Tibial nerve (tissue), 4 donors: ENCODE measurements at regions not wholly inside any gene's neighbourhood (a gene's known extent, or its start where the extent isn't known, plus 50 kb on each side); places are given as distances from the start of the nearest gene placed in this dataset.

Experiments
- EP300 ChIP-seq, 2 donors: sonication (generic); formaldehyde crosslinking; IDR thresholded peaks; one replicate each; pipeline ENCODE4 v1.6.1; 2017; ENCODE audit warnings: antibody characterized with exemption in 2 of 2, mild to moderate bottlenecking in 1 of 2
- POLR2A ChIP-seq, 2 donors: fragments of 450-650 bp; IDR thresholded peaks; one replicate each; pipeline ENCODE4 v1.6.1; 2017; ENCODE audit warnings: antibody characterized with exemption in 2 of 2, mild to moderate bottlenecking in 2 of 2, moderate library complexity in 2 of 2
- TF ChIP-seq, protein P1 (sequence below), 5 experiments: fragments of 200-600 bp in 3 of 5; fragments of 450-650 bp in 2 of 5; sonication (generic) in 3 of 5; IDR thresholded peaks; one replicate each; pipeline ENCODE4 v1.5.1; 2016 to 2019; ENCODE audit warnings: antibody characterized with exemption in 5 of 5, mild to moderate bottlenecking in 3 of 5, moderate library complexity in 2 of 5

DNA sequence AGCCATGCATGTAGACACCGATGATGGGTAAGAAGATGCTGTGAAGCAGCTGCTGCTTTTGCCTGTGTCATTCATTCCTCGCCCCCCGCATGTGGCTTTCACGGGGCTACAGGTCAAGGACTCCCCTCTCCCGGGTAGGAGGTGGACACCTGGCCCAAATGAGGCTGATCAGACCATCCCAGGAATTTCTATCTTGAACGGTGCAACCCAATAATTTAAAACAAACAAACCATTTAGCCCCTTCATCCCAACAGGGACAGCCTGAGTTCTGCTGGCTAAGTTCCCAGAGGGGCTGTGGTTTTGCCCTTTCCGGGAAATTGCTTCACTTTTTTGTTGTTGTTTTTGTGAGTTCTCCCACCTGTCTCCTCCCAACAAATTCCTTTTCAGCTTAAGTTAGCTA is 137.7 kb upstream of the CDH5 start:
- TF ChIP-seq EP300 (IDR thresholded peaks at IDR 0.05) (no peak), POLR2A (IDR thresholded peaks at IDR 0.05) (no peak)
- TF ChIP-seq, protein P1, sequence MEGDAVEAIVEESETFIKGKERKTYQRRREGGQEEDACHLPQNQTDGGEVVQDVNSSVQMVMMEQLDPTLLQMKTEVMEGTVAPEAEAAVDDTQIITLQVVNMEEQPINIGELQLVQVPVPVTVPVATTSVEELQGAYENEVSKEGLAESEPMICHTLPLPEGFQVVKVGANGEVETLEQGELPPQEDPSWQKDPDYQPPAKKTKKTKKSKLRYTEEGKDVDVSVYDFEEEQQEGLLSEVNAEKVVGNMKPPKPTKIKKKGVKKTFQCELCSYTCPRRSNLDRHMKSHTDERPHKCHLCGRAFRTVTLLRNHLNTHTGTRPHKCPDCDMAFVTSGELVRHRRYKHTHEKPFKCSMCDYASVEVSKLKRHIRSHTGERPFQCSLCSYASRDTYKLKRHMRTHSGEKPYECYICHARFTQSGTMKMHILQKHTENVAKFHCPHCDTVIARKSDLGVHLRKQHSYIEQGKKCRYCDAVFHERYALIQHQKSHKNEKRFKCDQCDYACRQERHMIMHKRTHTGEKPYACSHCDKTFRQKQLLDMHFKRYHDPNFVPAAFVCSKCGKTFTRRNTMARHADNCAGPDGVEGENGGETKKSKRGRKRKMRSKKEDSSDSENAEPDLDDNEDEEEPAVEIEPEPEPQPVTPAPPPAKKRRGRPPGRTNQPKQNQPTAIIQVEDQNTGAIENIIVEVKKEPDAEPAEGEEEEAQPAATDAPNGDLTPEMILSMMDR (IDR thresholded peaks at IDR 0.05), result no peak
